ENCODE measurements at regions not wholly inside any gene's neighbourhood (a gene's known extent, or its start where the extent isn't known, plus 50 kb on each side); places are given as distances from the start of the nearest gene placed in this dataset.

DNA sequence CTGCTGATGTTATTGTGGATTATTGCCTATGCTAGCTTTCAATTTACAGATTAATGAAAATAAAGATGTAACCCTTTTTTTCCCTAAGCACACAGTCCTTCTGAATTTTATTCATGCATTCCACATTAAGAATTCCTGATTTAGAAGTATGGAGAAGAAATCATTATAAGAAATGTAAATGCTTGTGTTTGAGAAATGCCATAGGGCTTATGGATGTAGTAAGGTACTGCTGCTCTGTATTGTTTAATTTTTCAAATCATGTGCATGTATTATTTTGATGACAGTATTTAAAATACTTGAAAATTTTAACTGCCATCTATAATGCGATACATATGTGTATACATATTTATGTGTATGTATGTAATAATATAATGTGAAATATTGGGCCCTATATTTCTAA lies 167.1 kb upstream of the SOX5 start:
- H3K36me3 Mint-ChIP-seq = no peaks in the 10 kb centered on the region
- no CpG with 5 or more reads among the region's 1 CpG for WGBS (ENCODE audit: insufficient coverage)

DNA sequence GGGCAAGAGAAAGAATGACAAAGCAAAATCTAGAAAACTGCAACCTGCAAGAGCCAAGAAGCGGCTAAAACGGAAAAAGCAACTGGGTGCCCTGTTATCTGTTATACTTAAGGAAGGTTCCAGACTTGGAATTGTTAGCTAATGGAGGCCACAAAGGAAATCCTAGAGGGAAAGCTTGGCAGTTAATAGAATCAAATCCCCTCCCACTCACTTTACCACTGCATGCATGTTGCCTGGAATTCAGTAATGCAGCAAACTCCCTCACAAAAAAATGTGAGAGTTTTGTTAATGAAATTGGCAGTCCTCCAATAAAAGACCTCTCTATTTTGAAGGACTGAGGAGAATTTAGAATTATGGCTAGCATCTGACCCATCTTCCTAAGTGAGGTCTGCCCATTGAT lies 164.2 kb upstream of the SOX5 start:
- Mint-ChIP-seq H3K4me3 (no peak overlapping the region), H3K27me3 (ENCODE audit: low read depth in 2 of 2) (no peaks in the 10 kb centered on the region), H3K4me1 (no peaks in the 10 kb centered on the region), H3K36me3 (no peaks in the 10 kb centered on the region), H3K27ac (no peak overlapping the region), H3K9me3 (no peaks in the 10 kb centered on the region)
- ATAC-seq = no peak
- H3K4me3 ChIP-seq (ENCODE audit: low read length) = no peak overlapping the region
- no peaks in the 10 kb centered on the region for H3K36me3 ChIP-seq (ENCODE audit: control insufficient read depth, insufficient read depth, low read length)
- H3K27me3 ChIP-seq (ENCODE audit: control insufficient read depth, insufficient read depth, low read length) = no peaks in the 10 kb centered on the region
- 91% methylated on average over 2 of the region's 2 CpGs for WGBS (ENCODE audit: insufficient coverage)
- no peaks in the 10 kb centered on the region for H3K9me3 ChIP-seq (ENCODE audit: control insufficient read depth, insufficient read depth, low read length)
- no peak for DNase-seq
- intact Hi-C loops (cut with micrococcal nuclease) = no loop called here
- TF ChIP-seq, protein P1, sequence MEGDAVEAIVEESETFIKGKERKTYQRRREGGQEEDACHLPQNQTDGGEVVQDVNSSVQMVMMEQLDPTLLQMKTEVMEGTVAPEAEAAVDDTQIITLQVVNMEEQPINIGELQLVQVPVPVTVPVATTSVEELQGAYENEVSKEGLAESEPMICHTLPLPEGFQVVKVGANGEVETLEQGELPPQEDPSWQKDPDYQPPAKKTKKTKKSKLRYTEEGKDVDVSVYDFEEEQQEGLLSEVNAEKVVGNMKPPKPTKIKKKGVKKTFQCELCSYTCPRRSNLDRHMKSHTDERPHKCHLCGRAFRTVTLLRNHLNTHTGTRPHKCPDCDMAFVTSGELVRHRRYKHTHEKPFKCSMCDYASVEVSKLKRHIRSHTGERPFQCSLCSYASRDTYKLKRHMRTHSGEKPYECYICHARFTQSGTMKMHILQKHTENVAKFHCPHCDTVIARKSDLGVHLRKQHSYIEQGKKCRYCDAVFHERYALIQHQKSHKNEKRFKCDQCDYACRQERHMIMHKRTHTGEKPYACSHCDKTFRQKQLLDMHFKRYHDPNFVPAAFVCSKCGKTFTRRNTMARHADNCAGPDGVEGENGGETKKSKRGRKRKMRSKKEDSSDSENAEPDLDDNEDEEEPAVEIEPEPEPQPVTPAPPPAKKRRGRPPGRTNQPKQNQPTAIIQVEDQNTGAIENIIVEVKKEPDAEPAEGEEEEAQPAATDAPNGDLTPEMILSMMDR (IDR thresholded peaks at IDR 0.05) = no peak
- H3K4me1 ChIP-seq (ENCODE audit: control insufficient read depth, insufficient read depth, low read length) = no peaks in the 10 kb centered on the region
- H3K27ac ChIP-seq (ENCODE audit: low read length) = no peak overlapping the region

More for the DNA sequence above, 167.1 kb upstream of the SOX5 start:
- peaks cover 0 to 2% of the 10 kb centered on the region in 2 donors for H3K9me3 Mint-ChIP-seq
- no peaks in the 10 kb centered on the region for H3K4me1 ChIP-seq (ENCODE audit: control insufficient read depth, insufficient read depth, low read length)
- no peaks in the 10 kb centered on the region for H3K27me3 Mint-ChIP-seq (ENCODE audit: low read depth in 2 of 2)
- no peak for DNase-seq
- no peak overlapping the region for H3K27ac ChIP-seq (ENCODE audit: low read length)
- TF ChIP-seq, protein P1 (IDR thresholded peaks at IDR 0.05) = no peak
- H3K4me3 ChIP-seq (ENCODE audit: low read length) = no peak overlapping the region
- no peak for ATAC-seq
- H3K27ac Mint-ChIP-seq = no peak overlapping the region
- intact Hi-C loops (cut with micrococcal nuclease) = no loop called here
- no peaks in the 10 kb centered on the region for H3K9me3 ChIP-seq (ENCODE audit: control insufficient read depth, insufficient read depth, low read length)
- H3K36me3 ChIP-seq (ENCODE audit: control insufficient read depth, insufficient read depth, low read length) = no peaks in the 10 kb centered on the region
- H3K4me3 Mint-ChIP-seq = no peak overlapping the region
- H3K4me1 Mint-ChIP-seq = no peaks in the 10 kb centered on the region
- H3K27me3 ChIP-seq (ENCODE audit: control insufficient read depth, insufficient read depth, low read length) = no peaks in the 10 kb centered on the region

DNA sequence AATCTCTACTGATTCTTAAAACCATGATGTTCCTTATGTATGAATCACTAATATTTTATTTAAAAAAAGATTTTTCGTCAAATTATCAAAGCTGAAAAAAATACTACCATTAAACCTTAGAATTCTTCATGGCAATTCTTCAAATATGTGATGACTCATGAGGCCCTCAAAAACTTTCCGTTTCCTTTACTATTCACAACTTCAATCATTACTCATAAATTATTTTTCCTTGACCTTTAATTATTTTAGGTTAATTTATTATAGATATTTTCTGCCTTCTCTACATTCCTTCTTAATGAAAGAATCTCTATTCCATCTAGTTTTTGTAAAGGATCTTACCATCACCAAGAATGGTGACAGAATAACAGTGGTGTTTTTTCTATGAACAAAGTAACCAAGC lies 162.1 kb upstream of the SOX5 start:
- H3K4me3 ChIP-seq (ENCODE audit: low read length) = no peak overlapping the region
- 80% methylated on average over 1 of the region's 2 CpGs for WGBS (ENCODE audit: insufficient coverage)
- no peaks in the 10 kb centered on the region for H3K36me3 ChIP-seq (ENCODE audit: control insufficient read depth, insufficient read depth, low read length)
- H3K9me3 Mint-ChIP-seq = no peaks in the 10 kb centered on the region
- no peaks in the 10 kb centered on the region for H3K4me1 Mint-ChIP-seq
- no peaks in the 10 kb centered on the region for H3K27me3 Mint-ChIP-seq (ENCODE audit: low read depth in 2 of 2)
- H3K9me3 ChIP-seq (ENCODE audit: control insufficient read depth, insufficient read depth, low read length) = no peaks in the 10 kb centered on the region
- TF ChIP-seq, protein P1 (IDR thresholded peaks at IDR 0.05) = no peak
- DNase-seq (no peak), ATAC-seq (no peak)
- no peak overlapping the region for H3K27ac ChIP-seq (ENCODE audit: low read length)
- H3K4me1 ChIP-seq (ENCODE audit: control insufficient read depth, insufficient read depth, low read length) = no peaks in the 10 kb centered on the region
- H3K4me3 Mint-ChIP-seq = no peak overlapping the region
- no peaks in the 10 kb centered on the region for H3K27me3 ChIP-seq (ENCODE audit: control insufficient read depth, insufficient read depth, low read length)
- no peaks in the 10 kb centered on the region for H3K36me3 Mint-ChIP-seq
- H3K27ac Mint-ChIP-seq = no peak overlapping the region
- intact Hi-C loops (cut with micrococcal nuclease) = no loop called here

DNA sequence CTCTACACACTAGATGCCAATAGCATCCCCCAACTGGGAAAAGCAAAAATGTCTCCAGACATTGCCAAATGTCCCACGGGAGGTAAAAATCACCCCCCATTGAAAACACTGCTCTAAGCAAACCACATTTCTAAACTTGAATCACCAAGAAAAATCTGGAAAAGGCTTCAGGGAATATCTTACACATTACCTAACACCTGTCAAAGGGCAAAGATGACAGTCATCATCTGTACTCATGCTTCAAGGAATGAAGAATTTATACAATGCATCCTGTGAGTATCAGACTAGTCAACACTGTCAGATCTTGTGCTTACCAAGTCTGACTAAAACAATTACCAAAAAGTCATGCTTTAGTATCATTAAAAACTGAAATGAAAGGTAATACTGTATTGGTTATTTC lies 161.6 kb upstream of the SOX5 start:
- no peak overlapping the region for H3K4me3 Mint-ChIP-seq
- intact Hi-C loops (cut with micrococcal nuclease) = no loop called here

More for the DNA sequence above, 161.6 kb upstream of the SOX5 start:
- no peak overlapping the region for H3K27ac Mint-ChIP-seq
- WGBS (ENCODE audit: insufficient coverage) = 94% methylated on average over 1 of the region's 1 CpG
- TF ChIP-seq, protein P1 (IDR thresholded peaks at IDR 0.05) = no peak
- no peaks in the 10 kb centered on the region for H3K4me1 ChIP-seq (ENCODE audit: control insufficient read depth, insufficient read depth, low read length)
- H3K36me3 Mint-ChIP-seq = no peaks in the 10 kb centered on the region
- H3K9me3 ChIP-seq (ENCODE audit: control insufficient read depth, insufficient read depth, low read length) = no peaks in the 10 kb centered on the region
- H3K27ac ChIP-seq (ENCODE audit: low read length) = no peak overlapping the region
- no peak for ATAC-seq
- H3K36me3 ChIP-seq (ENCODE audit: control insufficient read depth, insufficient read depth, low read length) = no peaks in the 10 kb centered on the region
- no peaks in the 10 kb centered on the region for H3K27me3 ChIP-seq (ENCODE audit: control insufficient read depth, insufficient read depth, low read length)
- no peaks in the 10 kb centered on the region for H3K27me3 Mint-ChIP-seq (ENCODE audit: low read depth in 2 of 2)
- H3K9me3 Mint-ChIP-seq = no peaks in the 10 kb centered on the region
- DNase-seq = no peak
- H3K4me1 Mint-ChIP-seq = no peaks in the 10 kb centered on the region
- H3K4me3 ChIP-seq (ENCODE audit: low read length) = no peak overlapping the region
